CD14-positive monocyte (primary cell): ENCODE measurements at regions not wholly inside any gene's neighbourhood (a gene's known extent, or its start where the extent isn't known, plus 50 kb on each side); places are given as distances from the start of the nearest gene placed in this dataset.

Source experiments
- DNase-seq, 3 donors: peaks; one replicate each; pipeline ENCODE4 v3.0.0-alpha.2; 2011 to 2022
- H2AFZ ChIP-seq: 2 replicates; pipeline ENCODE4 v1.6.0; 2012; ENCODE audit warnings: mild to moderate bottlenecking, low read depth, low read length, inconsistent platforms; ENCODE audit not compliant: insufficient read depth, poor library complexity, severe bottlenecking
- H3K27ac ChIP-seq, 2 donors: 1 replicate in 1 of 2; 2 replicates in 1 of 2; pipeline ENCODE4 v1.5.1; 2012 to 2013; ENCODE audit warnings: low read length in 2 of 2, control low read depth in 1 of 2, inconsistent platforms in 1 of 2, low read depth in 1 of 2, mild to moderate bottlenecking in 1 of 2
- H3K27me3 ChIP-seq, 2 donors: one replicate each; pipeline versions ENCODE4 v1.6.0 to v1.6.1; 2011 to 2013; ENCODE audit warnings: low read length in 2 of 2; ENCODE audit not compliant: control insufficient read depth in 2 of 2, insufficient read depth in 2 of 2
- H3K36me3 ChIP-seq, 2 donors: replicated peaks in 1 of 2; 1 replicate in 1 of 2; 2 replicates in 1 of 2; pipeline versions ENCODE4 v1.5.1 to v1.6.1; 2012 to 2013; ENCODE audit warnings: low read length in 2 of 2, control low read depth in 1 of 2, inconsistent platforms in 1 of 2, mild to moderate bottlenecking in 1 of 2; ENCODE audit not compliant: insufficient read depth in 2 of 2, control insufficient read depth in 1 of 2
- H3K4me1 ChIP-seq, 2 donors: 1 replicate in 1 of 2; 2 replicates in 1 of 2; pipeline versions ENCODE4 v1.5.1 to v1.6.1; 2012 to 2013; ENCODE audit warnings: low read length in 2 of 2, control low read depth in 1 of 2, inconsistent platforms in 1 of 2, mild to moderate bottlenecking in 1 of 2, moderate library complexity in 1 of 2; ENCODE audit not compliant: insufficient read depth in 2 of 2, control insufficient read depth in 1 of 2
- H3K4me2 ChIP-seq: replicated peaks from 2 replicates; pipeline ENCODE3; 2012; ENCODE audit warnings: low read length, moderate library complexity, mild to moderate bottlenecking; ENCODE audit not compliant: poor library complexity, severe bottlenecking; ENCODE audit errors: extremely low read depth
- H3K4me3 ChIP-seq, 3 experiments: fragments of 200-600 bp in 1 of 3; sonication (generic) in 1 of 3; replicated peaks in 1 of 3; 1 replicate in 2 of 3; 2 replicates in 1 of 3; pipeline ENCODE4 v1.5.1; 2011 to 2013; ENCODE audit warnings: low read length in 3 of 3, mild to moderate bottlenecking in 3 of 3, control low read depth in 2 of 3, low read depth in 2 of 3, inconsistent platforms in 1 of 3, moderate library complexity in 1 of 3
- H3K79me2 ChIP-seq: 2 replicates; pipeline ENCODE4 v1.6.0; 2012; ENCODE audit warnings: mild to moderate bottlenecking, control low read depth, inconsistent platforms, low read length, moderate library complexity; ENCODE audit not compliant: insufficient read depth
- H3K9ac ChIP-seq: 2 replicates; pipeline ENCODE4 v1.6.0; 2017; ENCODE audit warnings: low read length, mild to moderate bottlenecking; ENCODE audit not compliant: insufficient read depth, poor library complexity, severe bottlenecking
- H3K9me3 ChIP-seq, 2 donors: replicated peaks in 1 of 2; 1 replicate in 1 of 2; 2 replicates in 1 of 2; pipeline versions ENCODE4 v1.5.1 to v1.6.1; 2012 to 2013; ENCODE audit warnings: low read length in 2 of 2, control low read depth in 1 of 2; ENCODE audit not compliant: control insufficient read depth in 1 of 2, insufficient read depth in 1 of 2
- H4K20me1 ChIP-seq: 2 replicates; pipeline ENCODE4 v1.6.0; 2012; ENCODE audit warnings: mild to moderate bottlenecking, low read length, control low read depth, moderate library complexity; ENCODE audit not compliant: insufficient read depth
- H3K27ac Mint-ChIP-seq, 7 donors: one replicate each; pipeline ENCODE4 v1.8.0; 2020; ENCODE audit warnings: mild to moderate bottlenecking in 7 of 7, mixed read lengths in 7 of 7, moderate library complexity in 6 of 7, inconsistent platforms in 2 of 7
- H3K27me3 Mint-ChIP-seq, 3 donors: one replicate each; pipeline ENCODE4 v1.8.0; 2021 to 2022; ENCODE audit warnings: low read depth in 3 of 3, mild to moderate bottlenecking in 3 of 3, mixed read lengths in 3 of 3, moderate library complexity in 3 of 3, inconsistent platforms in 1 of 3
- H3K36me3 Mint-ChIP-seq, 2 donors: one replicate each; pipeline ENCODE4 v1.8.0; 2020; ENCODE audit warnings: mixed read lengths in 2 of 2, inconsistent platforms in 1 of 2, mild to moderate bottlenecking in 1 of 2
- H3K4me1 Mint-ChIP-seq: one replicate; pipeline ENCODE4 v1.8.0; 2020; ENCODE audit warnings: mild to moderate bottlenecking, mixed read lengths
- H3K4me3 Mint-ChIP-seq, 2 donors: one replicate each; pipeline ENCODE4 v1.8.0; 2020; ENCODE audit warnings: mild to moderate bottlenecking in 2 of 2, mixed read lengths in 2 of 2, moderate library complexity in 1 of 2
- H3K9me3 Mint-ChIP-seq, 7 donors: one replicate each; pipeline ENCODE4 v1.8.0; 2020 to 2022; ENCODE audit warnings: mixed read lengths in 7 of 7, mild to moderate bottlenecking in 6 of 7, moderate library complexity in 6 of 7, inconsistent platforms in 2 of 7
- CTCF ChIP-seq: fragments of 200-600 bp; IDR thresholded peaks from one replicate; pipeline ENCODE4 v1.8.0; 2022; ENCODE audit warnings: antibody characterized with exemption, mild to moderate bottlenecking
- WGBS: methylation state at CpG from one replicate; pipeline ENCODE4 v1.1.5; 2013; ENCODE audit warnings: missing lambda C conversion rate; ENCODE audit not compliant: insufficient coverage; 5-methylcytosine and 5-hydroxymethylcytosine counted together
- intact Hi-C, 2 donors: fragments of 100-400 bp; cut with micrococcal nuclease; formaldehyde crosslinking; loops; one replicate each; pipeline versions ENCODE4 v1.15.0 to v1.15.1; 2023

GRCh38 chrX:42535233-42535632 is 242.7 kb downstream of the PPP1R2C start:
- Histone ChIP-seq H3K27ac (no peak overlapping the region), H3K9me3 (no peaks in the 10 kb centered on the region), H2AFZ (no peak overlapping the region), H3K79me2 (no peaks in the 10 kb centered on the region), H3K4me2 (no peak overlapping the region), H3K36me3 (no peaks in the 10 kb centered on the region), H3K4me3 (no peak overlapping the region), H4K20me1 (no peaks in the 10 kb centered on the region), H3K4me1 (no peaks in the 10 kb centered on the region), H3K27me3 (no peaks in the 10 kb centered on the region), H3K9ac (no peak overlapping the region)
- H3K27me3 Mint-ChIP-seq: peaks cover 0 to 4% (median 0%) of the 10 kb centered on the region in 3 donors
- WGBS: no CpG with 5 or more reads among the region's 2 CpGs
- H3K9me3 Mint-ChIP-seq: peaks cover 0 to 4% (median 1%) of the 10 kb centered on the region in 7 donors
- no peak for TF ChIP-seq CTCF
- H3K36me3 Mint-ChIP-seq: no peaks in the 10 kb centered on the region
- H3K4me1 Mint-ChIP-seq: no peaks in the 10 kb centered on the region
- intact Hi-C loops: no loop called here
- H3K27ac Mint-ChIP-seq: no peak overlapping the region
- no peak for DNase-seq
- no peak overlapping the region for H3K4me3 Mint-ChIP-seq

- Mint-ChIP-seq H3K4me3 (no peak overlapping the region), H3K36me3 (no peaks in the 10 kb centered on the region), H3K4me1 (no peaks in the 10 kb centered on the region), H3K9me3 (peaks cover 0 to 4% (median 1%) of the 10 kb centered on the region in 7 donors), H3K27ac (no peak overlapping the region), H3K27me3 (peaks cover 0 to 4% (median 0%) of the 10 kb centered on the region in 3 donors)
- no peak for TF ChIP-seq CTCF
- no peak overlapping the region for H3K4me3 ChIP-seq
- 71% methylated on average over 1 of the region's 2 CpGs for WGBS
- H3K36me3 ChIP-seq: no peaks in the 10 kb centered on the region
- H3K4me2 ChIP-seq: no peak overlapping the region
- H3K9me3 ChIP-seq: no peaks in the 10 kb centered on the region
- DNase-seq: no peak
- no peaks in the 10 kb centered on the region for H3K27me3 ChIP-seq
- H4K20me1 ChIP-seq: no peaks in the 10 kb centered on the region
- H3K9ac ChIP-seq: no peak overlapping the region
- H3K4me1 ChIP-seq: no peaks in the 10 kb centered on the region
- no peak overlapping the region for H2AFZ ChIP-seq
- no peak overlapping the region for H3K27ac ChIP-seq
- no peaks in the 10 kb centered on the region for H3K79me2 ChIP-seq
- intact Hi-C loops: no loop called here
These were observed 244.2 kb downstream of the PPP1R2C start for GRCh38 chrX:42533761-42534160.
